BLaER1 treated with 17β-estradiol and CSF1 and Interleukin-3, amounts not matched to agents 10 nM and 100 nM (cell line): ENCODE measurements at regions not wholly inside any gene's neighbourhood (a gene's known extent, or its start where the extent isn't known, plus 50 kb on each side); places are given as distances from the start of the nearest gene placed in this dataset.
"Not testable (repeated sequence)": the region's sequence is repeated elsewhere in the genome, so short reads cannot be mapped to it uniquely, and the experiment has no call there.

Experiments
- H3K27ac ChIP-seq, 11 experiments: shearing (Covaris generic); formaldehyde crosslinking; 2 replicates each; pipeline ENCODE4 v1.8.1; 2022
- H3K27me3 ChIP-seq, 11 experiments: shearing (Covaris generic); formaldehyde crosslinking; 2 replicates each; pipeline ENCODE4 v1.8.1; 2022
- H3K36me3 ChIP-seq, 11 experiments: shearing (Covaris generic); formaldehyde crosslinking; 2 replicates each; pipeline ENCODE4 v1.8.1; 2022
- H3K4me1 ChIP-seq, 10 experiments: shearing (Covaris generic); formaldehyde crosslinking; 2 replicates each; pipeline ENCODE4 v1.8.1; 2022
- H3K4me2 ChIP-seq, 11 experiments: shearing (Covaris generic); formaldehyde crosslinking; 2 replicates each; pipeline ENCODE4 v1.8.1; 2022
- H3K4me3 ChIP-seq, 10 experiments: shearing (Covaris generic); formaldehyde crosslinking; 2 replicates each; pipeline ENCODE4 v1.8.1; 2022
- H3K9ac ChIP-seq, 11 experiments: shearing (Covaris generic); formaldehyde crosslinking; 2 replicates each; pipeline ENCODE4 v1.8.1; 2022
- H3K9me3 ChIP-seq, 11 experiments: shearing (Covaris generic); formaldehyde crosslinking; replicated peaks in 1 of 11; 2 replicates each; pipeline ENCODE4 v1.8.1; 2022
- H4K20me1 ChIP-seq, 11 experiments: shearing (Covaris generic); formaldehyde crosslinking; 2 replicates each; pipeline ENCODE4 v1.8.1; 2022
- Cebpa-rat ChIP-seq, 11 experiments: shearing (Covaris generic); IDR thresholded peaks; 2 replicates each; pipeline ENCODE4 v1.8.1; 2022

- H4K20me1 ChIP-seq, result no peaks in the 10 kb centered on the region; a peak in 1 of 22 replicates
- no peak overlapping the region for H3K27ac ChIP-seq
- H3K4me3 ChIP-seq, result no peak overlapping the region
- H3K9ac ChIP-seq, result no peak overlapping the region
- no peaks in the 10 kb centered on the region for H3K9me3 ChIP-seq
- H3K4me2 ChIP-seq, result no peak overlapping the region
- H3K36me3 ChIP-seq, result no peaks in the 10 kb centered on the region
- no peaks in the 10 kb centered on the region for H3K27me3 ChIP-seq
- TF ChIP-seq Cebpa-rat (IDR thresholded peaks at IDR 0.05), result no peak
- no peaks in the 10 kb centered on the region for H3K4me1 ChIP-seq
Observed at GRCh38 chr5:62178258-62178657, 127.7 kb upstream of the KIF2A start.

- TF ChIP-seq Cebpa-rat (IDR thresholded peaks at IDR 0.05), result no peak
- H3K4me3 ChIP-seq, result no peak overlapping the region
- no peaks in the 10 kb centered on the region; a peak in 1 of 22 replicates for H4K20me1 ChIP-seq
- no peaks in the 10 kb centered on the region for H3K36me3 ChIP-seq
- H3K4me2 ChIP-seq, result no peak overlapping the region
- H3K9ac ChIP-seq, result no peak overlapping the region
- H3K9me3 ChIP-seq, result no peaks in the 10 kb centered on the region
- H3K27me3 ChIP-seq, result no peaks in the 10 kb centered on the region
- H3K27ac ChIP-seq, result no peak overlapping the region
- no peaks in the 10 kb centered on the region for H3K4me1 ChIP-seq
Observed at GRCh38 chr5:62182802-62183201, 123.2 kb upstream of the KIF2A start.

GRCh38 chr5:62183727-62184126 is 122.3 kb upstream of the KIF2A start:
- H4K20me1 ChIP-seq, result no peaks in the 10 kb centered on the region; a peak in 1 of 22 replicates
- H3K4me3 ChIP-seq, result no peak overlapping the region
- no peak overlapping the region for H3K4me2 ChIP-seq
- H3K27ac ChIP-seq, result no peak overlapping the region
- no peaks in the 10 kb centered on the region for H3K36me3 ChIP-seq
- H3K27me3 ChIP-seq, result no peaks in the 10 kb centered on the region
- H3K9ac ChIP-seq, result no peak overlapping the region
- TF ChIP-seq Cebpa-rat (IDR thresholded peaks at IDR 0.05), result no peak
- H3K4me1 ChIP-seq, result no peaks in the 10 kb centered on the region
- no peaks in the 10 kb centered on the region for H3K9me3 ChIP-seq

GRCh38 chr5:62184444-62184843 is 121.6 kb upstream of the KIF2A start:
- no peak overlapping the region for H3K4me2 ChIP-seq

GRCh38 chr5:62190173-62190572 is 115.8 kb upstream of the KIF2A start:
- peaks cover 20 to 36% (median 28%) of the 10 kb centered on the region in 11 experiments for H3K9me3 ChIP-seq
- H3K4me2 ChIP-seq, result no peak overlapping the region
- H4K20me1 ChIP-seq, result no peaks in the 10 kb centered on the region
- no peaks in the 10 kb centered on the region for H3K36me3 ChIP-seq
- no peaks in the 10 kb centered on the region for H3K27me3 ChIP-seq
- peaks cover 0 to 5% (median 0%) of the 10 kb centered on the region in 10 experiments; a peak in 1 of 20 replicates for H3K4me1 ChIP-seq
- no peak overlapping the region for H3K27ac ChIP-seq
- TF ChIP-seq Cebpa-rat (IDR thresholded peaks at IDR 0.05), result no peak
- H3K9ac ChIP-seq, result no peak overlapping the region
- H3K4me3 ChIP-seq, result no peak overlapping the region

More at GRCh38 chr5:62184444-62184843, 121.6 kb upstream of the KIF2A start:
- no peaks in the 10 kb centered on the region for H3K36me3 ChIP-seq
- no peaks in the 10 kb centered on the region; a peak in 1 of 22 replicates for H4K20me1 ChIP-seq
- H3K4me3 ChIP-seq, result no peak overlapping the region
- no peak overlapping the region for H3K9ac ChIP-seq
- no peak overlapping the region for H3K27ac ChIP-seq
- H3K27me3 ChIP-seq, result no peaks in the 10 kb centered on the region
- H3K4me1 ChIP-seq, result no peaks in the 10 kb centered on the region
- H3K9me3 ChIP-seq, result no peaks in the 10 kb centered on the region
- TF ChIP-seq Cebpa-rat (IDR thresholded peaks at IDR 0.05), result no peak

GRCh38 chr5:62190931-62191330 is 115.1 kb upstream of the KIF2A start:
- no peaks in the 10 kb centered on the region for H3K36me3 ChIP-seq
- no peak overlapping the region for H3K27ac ChIP-seq
- H3K4me3 ChIP-seq, result no peak overlapping the region
- no peak overlapping the region for H3K9ac ChIP-seq
- no peaks in the 10 kb centered on the region for H4K20me1 ChIP-seq
- peaks cover 20 to 36% (median 28%) of the 10 kb centered on the region in 11 experiments for H3K9me3 ChIP-seq
- H3K4me1 ChIP-seq, result peaks cover 0 to 5% (median 0%) of the 10 kb centered on the region in 10 experiments; a peak in 1 of 20 replicates
- no peak for TF ChIP-seq Cebpa-rat (IDR thresholded peaks at IDR 0.05)
- H3K27me3 ChIP-seq, result no peaks in the 10 kb centered on the region
- no peak overlapping the region for H3K4me2 ChIP-seq

- Histone ChIP-seq H4K20me1 (no peaks in the 10 kb centered on the region), H3K4me2 (no peak overlapping the region), H3K27ac (no peak overlapping the region), H3K4me3 (no peak overlapping the region; a peak in 1 of 20 replicates), H3K36me3 (no peaks in the 10 kb centered on the region), H3K27me3 (no peaks in the 10 kb centered on the region), H3K9me3 (peaks cover 20 to 36% (median 28%) of the 10 kb centered on the region in 11 experiments), H3K9ac (no peak overlapping the region), H3K4me1 (peaks cover 0 to 5% (median 0%) of the 10 kb centered on the region in 10 experiments; a peak in 1 of 20 replicates)
- no peak for TF ChIP-seq Cebpa-rat (IDR thresholded peaks at IDR 0.05)
Observed at GRCh38 chr5:62192958-62193357, 113.0 kb upstream of the KIF2A start.

GRCh38 chr5:62196532-62196931 is 109.5 kb upstream of the KIF2A start:
- not testable (repeated sequence) for H3K27me3 ChIP-seq, H3K9ac ChIP-seq, H3K36me3 ChIP-seq, H3K27ac ChIP-seq, H3K4me2 ChIP-seq, H3K4me1 ChIP-seq, H3K4me3 ChIP-seq, H4K20me1 ChIP-seq
- peaks cover 20 to 32% (median 27%) of the 10 kb centered on the region in 11 experiments for H3K9me3 ChIP-seq

GRCh38 chr5:62197697-62198096 is 108.3 kb upstream of the KIF2A start:
- Histone ChIP-seq H3K27ac (no peak overlapping the region), H3K4me3 (no peak overlapping the region), H3K4me2 (no peak overlapping the region), H4K20me1 (no peaks in the 10 kb centered on the region), H3K4me1 (no peaks in the 10 kb centered on the region), H3K9me3 (peaks cover 11 to 24% (median 21%) of the 10 kb centered on the region in 11 experiments), H3K9ac (no peak overlapping the region), H3K36me3 (no peaks in the 10 kb centered on the region), H3K27me3 (no peaks in the 10 kb centered on the region)
- TF ChIP-seq Cebpa-rat (IDR thresholded peaks at IDR 0.05), result no peak

- H3K36me3 ChIP-seq, result no peaks in the 10 kb centered on the region
- no peak for TF ChIP-seq Cebpa-rat (IDR thresholded peaks at IDR 0.05)
- H3K4me2 ChIP-seq, result no peak overlapping the region
- H3K4me3 ChIP-seq, result no peak overlapping the region
- H3K27me3 ChIP-seq, result no peaks in the 10 kb centered on the region
- no peak overlapping the region for H3K9ac ChIP-seq
- H3K27ac ChIP-seq, result no peak overlapping the region
- peaks cover 4 to 17% (median 14%) of the 10 kb centered on the region in 11 experiments for H3K9me3 ChIP-seq
- no peaks in the 10 kb centered on the region for H4K20me1 ChIP-seq
- no peaks in the 10 kb centered on the region for H3K4me1 ChIP-seq
Observed at GRCh38 chr5:62198421-62198820, 107.6 kb upstream of the KIF2A start.
